Urothelium cell line (cell line): ENCODE measurements at regions not wholly inside any gene's neighbourhood (a gene's known extent, or its start where the extent isn't known, plus 50 kb on each side); places are given as distances from the start of the nearest gene placed in this dataset.

Source experiments
- DNase-seq: peaks from one replicate; pipeline ENCODE4 v3.0.0; 2011; ENCODE audit warnings: low spot score, mixed read lengths
- FAIRE-seq: peaks from 2 replicates; lab custom pipeline; 2011; peaks lifted over from hg19 to GRCh38; lab: Jason Lieb, UNC

- DNase-seq (no peak), FAIRE-seq (no peak)
Measured at GRCh38 chr18:42675810-42676209, 439.7 kb downstream of the RIT2 start.

GRCh38 chr18:42683094-42683493 lies 432.4 kb downstream of the RIT2 start:
- DNase-seq (no peak), FAIRE-seq (no peak)

GRCh38 chr18:42689310-42689709 lies 426.2 kb downstream of the RIT2 start:
- DNase-seq, result no peak
- FAIRE-seq, result no peak
